Transverse colon (tissue), 4 donors: ENCODE measurements at regions not wholly inside any gene's neighbourhood (a gene's known extent, or its start where the extent isn't known, plus 50 kb on each side); places are given as distances from the start of the nearest gene placed in this dataset.

ENCODE experiments used
- DNase-seq: peaks from one replicate; pipeline ENCODE4 v3.0.0-alpha.2; 2019
- H3K27ac ChIP-seq, 4 donors: fragments of 200-600 bp; sonication (generic); 2 replicates each; pipeline ENCODE4 v1.5.1; 2016 to 2018; ENCODE audit warnings: inconsistent platforms in 4 of 4
- H3K27me3 ChIP-seq: fragments of 200-600 bp; sonication (generic); 2 replicates; pipeline ENCODE4 v1.5.1; 2017; ENCODE audit warnings: inconsistent platforms
- H3K36me3 ChIP-seq, 4 donors: fragments of 200-600 bp; sonication (generic); 2 replicates each; pipeline ENCODE4 v1.5.1; 2017 to 2019; ENCODE audit warnings: inconsistent platforms in 4 of 4
- H3K4me1 ChIP-seq, 4 donors: fragments of 200-600 bp; sonication (generic); 2 replicates each; pipeline ENCODE4 v1.5.1; 2017 to 2020; ENCODE audit warnings: inconsistent platforms in 4 of 4
- H3K4me3 ChIP-seq, 4 donors: fragments of 200-600 bp; sonication (generic); 1 replicate in 1 of 4; 2 replicates in 3 of 4; pipeline versions ENCODE4 v1.5.1 to v1.6.1; 2017 to 2019; ENCODE audit warnings: inconsistent platforms in 4 of 4
- H3K9me3 ChIP-seq, 2 donors: fragments of 200-600 bp; sonication (generic); 2 replicates each; pipeline ENCODE4 v1.5.1; 2017 to 2019; ENCODE audit warnings: inconsistent platforms in 2 of 2
- EP300 ChIP-seq: sonication (generic); formaldehyde crosslinking; IDR thresholded peaks from one replicate; pipeline ENCODE4 v1.6.1; 2017; ENCODE audit warnings: antibody characterized with exemption, low read depth
- POLR2A ChIP-seq: fragments of 450-650 bp; IDR thresholded peaks from one replicate; pipeline ENCODE4 v1.6.1; 2016; ENCODE audit warnings: antibody characterized with exemption, mild to moderate bottlenecking, moderate library complexity
- POLR2AphosphoS5 ChIP-seq, 3 donors: sonication (generic); formaldehyde crosslinking; IDR thresholded peaks; one replicate each; pipeline ENCODE4 v1.6.1; 2016; ENCODE audit warnings: antibody characterized with exemption in 3 of 3
- WGBS, 2 donors: methylation state at CpG; one replicate each; pipeline ENCODE4 v1.1.5; 2018; ENCODE audit warnings: low coverage in 1 of 2; 5-methylcytosine and 5-hydroxymethylcytosine counted together
- in situ Hi-C, 4 donors: fragments of 200-750 bp; cut with MboI; loops; one replicate each; pipeline versions ENCODE4 v1.15.0 to v1.15.1; 2017; ENCODE audit warnings: low sequenced_read_pairs in 3 of 4, low pct_ligation_motif_present in 1 of 4, low pct_unique_long_range_greater_than_20kb in 1 of 4
- intact Hi-C: fragments of 100-400 bp; cut with DNase I; formaldehyde crosslinking; loops from one replicate; pipeline ENCODE4 v1.15.1; 2023; ENCODE audit warnings: low total_unique reads
- TF ChIP-seq, protein P1 (sequence below), 5 experiments: fragments of 200-600 bp in 3 of 5; fragments of 450-650 bp in 2 of 5; sonication (generic) in 3 of 5; IDR thresholded peaks; 1 replicate in 2 of 5; 2 replicates in 3 of 5; pipeline ENCODE4 v1.5.1; 2016 to 2017; ENCODE audit warnings: antibody characterized with exemption in 5 of 5, inconsistent platforms in 3 of 5, mild to moderate bottlenecking in 2 of 5, moderate library complexity in 1 of 5

- 73% methylated on average over 5 of the region's 5 CpGs; no CpG with 5 or more reads in 1 of the 2 donors for WGBS, 2 donors
- Histone ChIP-seq H3K4me3 (no peak overlapping the region), H3K27ac (no peak overlapping the region), H3K9me3 (no peaks in the 10 kb centered on the region), H3K36me3 (no peaks in the 10 kb centered on the region), H3K27me3 (no peaks in the 10 kb centered on the region), H3K4me1 (peaks cover 0 to 9% (median 1%) of the 10 kb centered on the region in 4 donors)
- TF ChIP-seq POLR2A: no peak
- TF ChIP-seq, protein P1, sequence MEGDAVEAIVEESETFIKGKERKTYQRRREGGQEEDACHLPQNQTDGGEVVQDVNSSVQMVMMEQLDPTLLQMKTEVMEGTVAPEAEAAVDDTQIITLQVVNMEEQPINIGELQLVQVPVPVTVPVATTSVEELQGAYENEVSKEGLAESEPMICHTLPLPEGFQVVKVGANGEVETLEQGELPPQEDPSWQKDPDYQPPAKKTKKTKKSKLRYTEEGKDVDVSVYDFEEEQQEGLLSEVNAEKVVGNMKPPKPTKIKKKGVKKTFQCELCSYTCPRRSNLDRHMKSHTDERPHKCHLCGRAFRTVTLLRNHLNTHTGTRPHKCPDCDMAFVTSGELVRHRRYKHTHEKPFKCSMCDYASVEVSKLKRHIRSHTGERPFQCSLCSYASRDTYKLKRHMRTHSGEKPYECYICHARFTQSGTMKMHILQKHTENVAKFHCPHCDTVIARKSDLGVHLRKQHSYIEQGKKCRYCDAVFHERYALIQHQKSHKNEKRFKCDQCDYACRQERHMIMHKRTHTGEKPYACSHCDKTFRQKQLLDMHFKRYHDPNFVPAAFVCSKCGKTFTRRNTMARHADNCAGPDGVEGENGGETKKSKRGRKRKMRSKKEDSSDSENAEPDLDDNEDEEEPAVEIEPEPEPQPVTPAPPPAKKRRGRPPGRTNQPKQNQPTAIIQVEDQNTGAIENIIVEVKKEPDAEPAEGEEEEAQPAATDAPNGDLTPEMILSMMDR (IDR thresholded peaks at IDR 0.05): no peak
- TF ChIP-seq POLR2AphosphoS5 (IDR thresholded peaks at IDR 0.05): no peak
- no peak for TF ChIP-seq EP300
- intact Hi-C loops: no loop called here
- no peak for DNase-seq
- in situ Hi-C loops: no loop called here
These were observed 118.6 kb upstream of the GLI2 start for GRCh38 chr2:120617055-120617454.

DNA sequence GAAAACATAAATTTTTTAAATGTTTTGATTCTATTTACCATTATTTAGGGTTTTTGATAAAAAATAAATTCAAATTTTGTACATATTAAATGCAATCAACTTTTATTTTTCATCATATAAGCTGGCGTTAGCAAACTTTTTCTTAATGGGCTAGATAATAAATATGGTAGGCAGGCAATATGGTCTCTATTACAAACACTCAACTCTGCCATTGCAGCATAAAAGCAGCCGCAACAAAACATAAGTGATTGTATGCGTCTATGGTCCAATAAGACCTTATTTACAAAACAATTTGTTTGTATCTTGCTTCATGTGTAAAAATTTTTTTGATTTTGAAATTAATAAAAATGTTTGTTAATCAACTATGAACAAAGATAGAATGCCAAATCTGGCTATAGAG lies 116.8 kb upstream of the GLI2 start:
- DNase-seq: no peak
- Histone ChIP-seq H3K36me3 (no peaks in the 10 kb centered on the region), H3K4me3 (no peak overlapping the region), H3K4me1 (peaks cover 0 to 3% (median 1%) of the 10 kb centered on the region in 4 donors), H3K27me3 (no peaks in the 10 kb centered on the region), H3K9me3 (no peaks in the 10 kb centered on the region), H3K27ac (no peak overlapping the region)
- in situ Hi-C loops: no loop called here
- TF ChIP-seq POLR2AphosphoS5 (IDR thresholded peaks at IDR 0.05): no peak
- TF ChIP-seq POLR2A: no peak
- no peak for TF ChIP-seq EP300
- intact Hi-C loops: no loop called here
- WGBS, 2 donors: 95 to 98% methylated on average over 3 of the region's 3 CpGs

- intact Hi-C loops: no loop called here
- 65 to 90% methylated on average over 2 to 4 of the region's 4 CpGs for WGBS, 2 donors
- H3K36me3 ChIP-seq: no peaks in the 10 kb centered on the region
- H3K27me3 ChIP-seq: no peaks in the 10 kb centered on the region
- H3K4me1 ChIP-seq: peaks cover 0 to 1% (median 0%) of the 10 kb centered on the region in 4 donors
- TF ChIP-seq, protein P1 (IDR thresholded peaks at IDR 0.05): no peak
- no peak for TF ChIP-seq EP300
- in situ Hi-C loops: no loop called here
- no peaks in the 10 kb centered on the region for H3K9me3 ChIP-seq
- no peak overlapping the region for H3K4me3 ChIP-seq
- H3K27ac ChIP-seq: no peak overlapping the region
- DNase-seq: no peak
These were observed 116.1 kb upstream of the GLI2 start for GRCh38 chr2:120619579-120619978.

DNA sequence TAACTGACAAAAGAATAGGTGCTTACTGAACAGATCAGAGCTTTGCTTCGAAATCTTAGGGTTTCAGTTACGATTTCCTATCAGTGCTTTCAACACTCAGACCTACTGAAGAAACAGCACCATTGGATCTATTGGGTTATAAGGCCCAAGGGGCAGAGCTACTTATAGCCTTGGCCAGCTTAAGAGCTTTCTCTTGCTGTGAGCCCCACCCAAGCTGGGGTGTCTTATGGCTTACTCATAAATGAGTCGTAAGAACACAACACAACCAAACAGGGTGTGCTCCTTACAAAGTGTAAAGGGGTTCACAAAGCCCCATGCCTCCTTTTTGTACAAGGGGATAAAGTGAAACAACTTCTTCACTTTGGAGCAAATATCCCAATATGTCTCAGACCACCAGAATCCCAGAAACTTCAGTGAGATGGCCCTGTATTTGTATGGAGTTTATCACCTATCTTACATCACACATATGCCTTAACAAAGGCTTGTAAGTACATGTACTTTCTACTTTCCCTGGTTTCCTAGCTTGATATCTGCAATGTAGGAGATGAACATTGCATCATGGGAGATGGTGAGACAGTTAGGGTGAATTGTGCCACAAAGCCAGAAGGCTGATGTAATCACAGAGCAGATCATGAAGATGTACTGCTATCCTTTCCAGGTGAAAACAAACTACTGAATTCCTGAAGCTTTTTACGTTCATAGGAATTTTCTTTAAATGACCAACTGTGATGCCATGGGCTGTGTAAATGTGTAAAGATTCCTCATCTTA lies 115.5 kb upstream of the GLI2 start:
- no peak for DNase-seq
- H3K36me3 ChIP-seq: no peaks in the 10 kb centered on the region
- H3K4me1 ChIP-seq: no peaks in the 10 kb centered on the region
- H3K9me3 ChIP-seq: no peaks in the 10 kb centered on the region
- H3K27ac ChIP-seq: no peak overlapping the region
- WGBS, 2 donors: 73 to 83% methylated on average over 2 to 4 of the region's 4 CpGs
- H3K4me3 ChIP-seq: no peak overlapping the region
- no peaks in the 10 kb centered on the region for H3K27me3 ChIP-seq
- in situ Hi-C loops: no loop called here
- intact Hi-C loops: no loop called here
- no peak for TF ChIP-seq POLR2A
- no peak for TF ChIP-seq EP300
- TF ChIP-seq POLR2AphosphoS5 (IDR thresholded peaks at IDR 0.05): no peak
- TF ChIP-seq, protein P1 (IDR thresholded peaks at IDR 0.05): no peak
